DMS53 treated with DMSO at 0.1 percent for 48 hours (cell line): ENCODE measurements at regions not wholly inside any gene's neighbourhood (a gene's known extent, or its start where the extent isn't known, plus 50 kb on each side); places are given as distances from the start of the nearest gene placed in this dataset.

Experiments used
- DNase-seq: peaks from one replicate; lab custom pipeline; 2025; ENCODE audit not compliant: unreplicated experiment; lab: John Stamatoyannopoulos, UW

DNA sequence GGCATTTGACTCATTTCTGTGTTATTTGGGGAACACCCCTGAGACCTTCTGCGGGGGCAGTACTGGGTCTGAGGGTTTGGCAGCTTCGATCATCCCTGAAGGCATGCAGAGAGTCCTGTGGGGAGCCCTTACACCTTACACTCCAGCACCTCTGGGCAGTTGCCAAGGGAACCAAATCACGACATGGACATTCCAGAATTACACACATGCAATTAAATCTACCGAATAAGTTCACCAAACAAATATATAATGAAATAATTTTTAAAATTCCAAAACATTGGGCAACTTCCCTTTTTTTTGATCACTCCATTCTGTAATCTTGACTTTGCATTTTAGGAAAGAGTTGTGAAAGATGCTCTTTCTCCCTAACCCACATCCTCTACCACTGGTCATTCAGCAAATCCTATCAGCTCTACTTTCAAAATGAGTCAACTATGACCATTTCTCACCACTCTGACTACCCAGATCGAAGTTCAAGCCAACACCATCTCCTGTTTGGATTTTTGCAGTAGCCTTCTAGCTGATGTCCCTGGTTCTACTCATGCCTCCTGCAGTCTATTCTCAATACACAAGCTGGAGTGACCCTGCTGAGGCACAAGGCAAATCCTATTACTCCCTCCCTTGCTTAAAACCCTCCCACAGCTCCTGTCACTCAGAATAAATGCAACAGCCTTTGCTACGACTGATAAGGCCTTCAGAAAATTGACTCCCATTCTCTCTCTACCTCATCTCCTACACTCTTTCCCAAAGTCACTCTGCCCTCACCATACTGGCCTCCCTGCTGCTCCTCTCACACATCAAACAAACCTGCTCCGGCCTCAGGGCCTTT lies 533.3 kb downstream of the HACE1 start:
- no peak for DNase-seq

GRCh38 chr6:104325341-104326172 lies 534.2 kb downstream of the HACE1 start:
- DNase-seq: no peak

DNA sequence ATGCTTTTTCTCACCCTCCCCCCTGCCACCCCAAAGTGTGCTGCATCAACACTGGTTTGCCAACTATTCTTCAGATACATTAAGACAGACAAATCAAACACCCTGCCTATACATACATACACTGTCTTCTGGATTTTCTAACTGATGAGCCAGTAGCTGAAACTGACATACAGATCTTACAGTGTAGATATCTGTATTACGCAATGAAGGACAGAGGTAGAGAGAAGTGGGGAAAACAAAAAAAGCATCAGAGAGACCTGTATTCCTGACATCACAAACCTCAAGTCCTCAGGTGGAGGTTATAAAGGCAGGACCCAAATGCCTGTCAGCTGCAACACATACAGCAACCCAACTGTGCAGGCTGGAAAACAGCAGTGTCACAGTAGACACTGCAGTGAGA lies 535.4 kb downstream of the HACE1 start:
- DNase-seq: no peak

- no peak for DNase-seq
These were observed 536.9 kb downstream of the HACE1 start for GRCh38 chr6:104322841-104323240.

GRCh38 chr6:104321301-104321700 lies 538.4 kb downstream of the HACE1 start:
- no peak for DNase-seq

DNA sequence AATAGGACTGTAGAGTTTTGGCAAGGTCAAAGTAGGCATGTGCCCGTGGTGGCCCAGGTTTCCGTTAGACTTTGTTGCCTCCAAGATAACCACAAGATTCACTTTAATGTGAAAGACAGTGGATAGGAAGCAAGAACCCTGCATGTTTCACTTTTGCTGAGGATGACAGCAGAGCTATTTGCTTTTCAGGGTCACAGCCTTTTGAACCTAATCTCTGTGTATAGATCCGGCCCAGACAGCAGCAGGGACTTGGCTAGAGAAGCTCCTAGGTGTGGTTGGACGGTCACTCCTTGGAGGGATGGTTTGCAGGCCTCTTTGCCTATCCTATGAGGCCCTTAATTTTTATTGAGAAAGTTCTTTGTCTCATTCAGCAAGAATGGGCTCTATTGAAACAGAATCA lies 538.8 kb downstream of the HACE1 start:
- DNase-seq: no peak

- no peak for DNase-seq
These were observed 546.9 kb downstream of the HACE1 start for GRCh38 chr6:104312851-104313250.

DNA sequence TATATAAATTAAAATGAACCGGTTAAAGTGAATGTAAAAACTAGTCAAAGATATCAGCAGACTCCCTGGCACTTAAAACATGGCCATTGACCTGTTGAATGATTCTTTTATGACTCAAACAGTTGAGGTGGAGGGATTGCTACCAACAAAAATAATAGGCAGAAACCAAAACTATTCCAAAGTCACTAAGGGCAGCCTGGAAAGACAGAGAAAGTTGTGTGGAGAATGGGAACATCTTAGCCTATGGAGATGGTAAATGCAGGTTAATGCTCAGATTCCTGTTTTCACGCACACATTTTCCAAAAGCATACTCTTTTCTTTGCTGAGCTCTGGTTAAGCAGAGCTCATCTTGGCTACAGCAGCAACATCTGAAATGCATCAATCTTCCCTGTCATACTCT lies 553.5 kb downstream of the HACE1 start:
- DNase-seq: no peak

GRCh38 chr6:104305206-104305605 lies 554.5 kb downstream of the HACE1 start:
- DNase-seq: no peak

- no peak for DNase-seq
These were observed 557.8 kb downstream of the HACE1 start for GRCh38 chr6:104301951-104302350.

DNA sequence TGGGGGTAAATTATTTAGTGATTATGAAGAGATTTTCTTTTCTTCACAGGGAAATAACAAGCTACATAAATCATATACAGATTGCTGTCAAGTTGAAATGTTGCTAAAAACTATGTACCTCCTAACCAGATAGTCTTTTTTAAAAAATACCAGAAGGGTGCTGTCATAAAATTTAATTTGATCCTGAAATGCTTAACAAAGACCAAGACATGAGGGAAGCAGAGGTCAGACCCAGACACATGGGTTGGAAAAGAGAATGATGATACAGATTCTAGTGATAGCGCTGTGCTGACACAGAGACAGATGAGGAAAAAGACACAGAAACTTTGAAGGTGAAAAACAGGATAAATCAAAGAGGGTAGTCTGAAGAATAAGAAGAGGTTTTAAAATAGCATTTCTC lies 573.1 kb downstream of the HACE1 start:
- no peak for DNase-seq

DNA sequence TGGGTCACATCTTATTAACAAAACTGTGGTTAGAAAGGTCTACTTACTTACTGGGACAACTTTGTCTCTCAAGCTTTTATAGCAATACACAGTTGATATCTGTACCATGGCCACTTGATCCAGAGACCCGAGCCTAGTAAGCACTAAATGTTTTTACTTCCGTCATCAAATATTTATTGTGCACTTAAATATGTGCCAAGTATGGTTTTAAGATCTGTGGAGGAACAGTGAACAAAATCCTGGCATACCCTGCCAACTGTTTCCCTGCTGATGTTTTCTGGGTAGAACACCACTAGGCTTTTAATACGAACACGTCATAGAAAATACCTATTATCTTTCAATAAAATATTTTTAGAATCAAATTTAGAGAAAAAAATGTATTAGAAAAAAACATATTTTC lies 574.8 kb downstream of the HACE1 start:
- DNase-seq: no peak

DNA sequence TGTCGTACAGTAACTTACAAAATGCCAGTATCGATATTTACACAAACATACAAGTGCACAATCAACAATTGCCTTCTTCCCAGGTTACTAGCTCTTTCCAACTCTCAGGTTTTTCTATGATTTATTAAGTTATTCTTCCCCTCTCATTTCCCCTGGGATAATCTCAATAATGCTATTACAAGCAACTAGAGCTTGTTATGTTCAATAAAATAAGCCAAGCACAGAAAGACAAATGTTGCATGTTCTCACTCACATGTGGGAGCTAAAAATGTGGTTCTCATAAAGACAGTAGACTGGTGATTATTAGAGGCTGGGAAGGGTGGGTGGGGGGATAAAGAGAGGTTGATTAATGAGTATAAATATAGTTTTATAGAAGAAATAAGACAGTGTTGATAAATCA lies 577.1 kb downstream of the HACE1 start:
- DNase-seq: no peak

- DNase-seq: no peak
These were observed 578.3 kb downstream of the HACE1 start for GRCh38 chr6:104281370-104281769.

GRCh38 chr6:104268389-104268788 lies 591.3 kb downstream of the HACE1 start:
- DNase-seq: no peak

- no peak for DNase-seq
These were observed 592.8 kb downstream of the HACE1 start for GRCh38 chr6:104266922-104267321.

DNA sequence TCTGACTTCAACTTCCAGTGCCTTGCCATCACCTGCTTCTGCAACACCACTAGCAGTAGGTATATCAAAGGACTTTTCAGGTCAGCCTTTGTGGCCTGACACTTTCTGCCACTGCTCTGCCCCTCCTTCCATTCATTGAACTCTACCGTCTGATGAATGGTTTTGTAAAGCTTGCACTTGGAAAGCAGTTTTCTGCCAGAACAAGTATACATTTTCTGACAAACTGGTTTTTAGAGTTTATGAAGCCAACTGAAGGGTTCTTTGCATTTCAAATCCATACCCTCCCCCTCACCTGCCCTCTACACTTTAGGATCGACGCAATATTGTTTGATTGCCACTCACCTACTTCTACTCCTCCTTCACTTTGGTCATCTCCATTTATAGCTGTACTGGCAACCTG lies 603.1 kb downstream of the HACE1 start:
- no peak for DNase-seq

- DNase-seq: no peak
These were observed 606.5 kb downstream of the HACE1 start for GRCh38 chr6:104253236-104253635.

- no peak for DNase-seq
These were observed 607.4 kb downstream of the HACE1 start for GRCh38 chr6:104252276-104252675.

- DNase-seq: no peak
These were observed 608.1 kb downstream of the HACE1 start for GRCh38 chr6:104251651-104252050.

- DNase-seq: no peak
These were observed 618.9 kb downstream of the HACE1 start for GRCh38 chr6:104240865-104241264.

DNA sequence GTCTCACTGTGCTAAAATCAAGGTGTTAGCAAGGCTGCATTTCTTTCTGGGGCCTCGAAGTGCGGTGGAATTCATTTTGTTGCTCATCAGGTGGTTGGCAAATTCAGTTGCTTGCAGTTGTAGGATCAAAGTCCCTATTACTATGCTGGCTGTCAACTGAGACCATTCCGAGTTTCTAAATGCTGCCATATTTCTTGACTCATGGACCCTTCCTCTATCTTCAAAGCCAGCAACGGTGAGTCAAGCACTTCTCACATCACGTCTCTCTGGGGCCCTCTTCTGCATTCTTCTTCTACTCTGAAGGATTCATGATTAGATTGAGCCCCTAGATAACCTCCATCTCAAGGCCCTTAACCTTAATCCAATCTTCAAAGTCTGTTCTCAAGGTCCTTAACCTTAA lies 619.7 kb downstream of the HACE1 start:
- no peak for DNase-seq
